ENCODE measurements at regions not wholly inside any gene's neighbourhood (a gene's known extent, or its start where the extent isn't known, plus 50 kb on each side); places are given as distances from the start of the nearest gene placed in this dataset.

- Mint-ChIP-seq H3K27ac (ENCODE audit: unreplicated experiment) (peak overlapping the region; percentile 45), H3K4me1 (ENCODE audit: unreplicated experiment) (peaks cover 54% of the 10 kb centered on the region), H3K9me3 (ENCODE audit: unreplicated experiment) (peaks cover 3% of the 10 kb centered on the region), H3K4me3 (ENCODE audit: unreplicated experiment) (no peak overlapping the region), H3K27me3 (ENCODE audit: unreplicated experiment) (no peaks in the 10 kb centered on the region), H3K36me3 (ENCODE audit: unreplicated experiment) (no peaks in the 10 kb centered on the region)
- no peak for DNase-seq (ENCODE audit: extremely low spot score, unreplicated experiment)
- TF ChIP-seq CTCF (IDR thresholded peaks at IDR 0.05), result no peak
Observed at GRCh38 chr11:128244871-128245270, 342.5 kb downstream of the ETS1 start.

- H3K9me3 Mint-ChIP-seq (ENCODE audit: unreplicated experiment), result peaks cover 3% of the 10 kb centered on the region
- DNase-seq (ENCODE audit: extremely low spot score, unreplicated experiment), result no peak
- no peak for TF ChIP-seq CTCF (IDR thresholded peaks at IDR 0.05)
- H3K36me3 Mint-ChIP-seq (ENCODE audit: unreplicated experiment), result no peaks in the 10 kb centered on the region
- H3K4me1 Mint-ChIP-seq (ENCODE audit: unreplicated experiment), result peaks cover 55% of the 10 kb centered on the region
- no peaks in the 10 kb centered on the region for H3K27me3 Mint-ChIP-seq (ENCODE audit: unreplicated experiment)
- no peak overlapping the region for H3K4me3 Mint-ChIP-seq (ENCODE audit: unreplicated experiment)
- H3K27ac Mint-ChIP-seq (ENCODE audit: unreplicated experiment), result no peak overlapping the region
Observed at GRCh38 chr11:128242451-128242850, 344.9 kb downstream of the ETS1 start.

- Mint-ChIP-seq H3K9me3 (ENCODE audit: unreplicated experiment) (no peaks in the 10 kb centered on the region), H3K36me3 (ENCODE audit: unreplicated experiment) (no peaks in the 10 kb centered on the region), H3K27me3 (ENCODE audit: unreplicated experiment) (no peaks in the 10 kb centered on the region), H3K27ac (ENCODE audit: unreplicated experiment) (peak overlapping the region; percentile 86), H3K4me3 (ENCODE audit: unreplicated experiment) (no peak overlapping the region), H3K4me1 (ENCODE audit: unreplicated experiment) (peaks cover 45% of the 10 kb centered on the region)
- no peak for DNase-seq (ENCODE audit: extremely low spot score, unreplicated experiment)
- TF ChIP-seq CTCF (IDR thresholded peaks at IDR 0.05), result no peak
Observed at GRCh38 chr11:128240546-128240945, 346.8 kb downstream of the ETS1 start.

GRCh38 chr11:128239306-128239705 lies 348.1 kb downstream of the ETS1 start:
- peak overlapping the region; percentile 48 for H3K27ac Mint-ChIP-seq (ENCODE audit: unreplicated experiment)
- no peaks in the 10 kb centered on the region for H3K27me3 Mint-ChIP-seq (ENCODE audit: unreplicated experiment)
- H3K4me1 Mint-ChIP-seq (ENCODE audit: unreplicated experiment), result peaks cover 47% of the 10 kb centered on the region
- DNase-seq (ENCODE audit: extremely low spot score, unreplicated experiment), result no peak
- H3K9me3 Mint-ChIP-seq (ENCODE audit: unreplicated experiment), result no peaks in the 10 kb centered on the region
- TF ChIP-seq CTCF (IDR thresholded peaks at IDR 0.05), result no peak
- H3K4me3 Mint-ChIP-seq (ENCODE audit: unreplicated experiment), result no peak overlapping the region
- H3K36me3 Mint-ChIP-seq (ENCODE audit: unreplicated experiment), result no peaks in the 10 kb centered on the region

- Mint-ChIP-seq H3K9me3 (ENCODE audit: unreplicated experiment) (no peaks in the 10 kb centered on the region), H3K27me3 (ENCODE audit: unreplicated experiment) (no peaks in the 10 kb centered on the region), H3K4me3 (ENCODE audit: unreplicated experiment) (no peak overlapping the region), H3K27ac (ENCODE audit: unreplicated experiment) (peak overlapping the region; percentile 19), H3K4me1 (ENCODE audit: unreplicated experiment) (peaks cover 46% of the 10 kb centered on the region), H3K36me3 (ENCODE audit: unreplicated experiment) (no peaks in the 10 kb centered on the region)
- no peak for TF ChIP-seq CTCF (IDR thresholded peaks at IDR 0.05)
- no peak for DNase-seq (ENCODE audit: extremely low spot score, unreplicated experiment)
Observed at GRCh38 chr11:128238521-128239265, 348.7 kb downstream of the ETS1 start.

All from osteocyte (in vitro differentiated cells).